ENCODE measurements at regions not wholly inside any gene's neighbourhood (a gene's known extent, or its start where the extent isn't known, plus 50 kb on each side); places are given as distances from the start of the nearest gene placed in this dataset.

DNA sequence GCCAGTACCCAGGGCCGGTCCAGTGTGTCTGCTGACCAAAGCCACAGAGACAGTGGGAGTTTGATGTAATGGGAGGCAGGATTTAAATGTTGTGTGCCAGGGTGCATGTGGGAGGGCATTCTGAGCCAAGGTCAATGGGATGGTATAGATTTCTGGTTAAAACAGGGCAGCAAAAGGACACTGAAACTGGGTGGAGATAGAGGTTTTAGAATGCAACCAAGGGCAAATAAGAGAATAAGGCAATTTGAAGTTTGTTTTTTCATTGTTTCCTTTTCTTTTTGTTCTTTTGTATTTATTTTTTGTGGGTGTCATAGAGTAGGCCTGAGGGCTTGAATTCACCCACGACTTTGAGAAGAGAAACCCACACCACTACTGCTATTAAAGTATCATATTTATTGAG is 65.5 kb upstream of the CLINT1 start:
- H3K27me3 Mint-ChIP-seq: peaks cover 5% of the 10 kb centered on the region
- H3K9me3 Mint-ChIP-seq (ENCODE audit: low read depth): no peaks in the 10 kb centered on the region
- no peak for TF ChIP-seq CTCF (IDR thresholded peaks at IDR 0.05; ENCODE audit: unreplicated experiment)
- no peak for DNase-seq (ENCODE audit: low spot score, unreplicated experiment)
- H3K36me3 Mint-ChIP-seq (ENCODE audit: insufficient read depth): no peaks in the 10 kb centered on the region
- H3K4me3 Mint-ChIP-seq (ENCODE audit: low read depth): no peak overlapping the region
- H3K27ac Mint-ChIP-seq: no peak overlapping the region
- peaks cover 33% of the 10 kb centered on the region for H3K4me1 Mint-ChIP-seq (ENCODE audit: low read depth)

DNA sequence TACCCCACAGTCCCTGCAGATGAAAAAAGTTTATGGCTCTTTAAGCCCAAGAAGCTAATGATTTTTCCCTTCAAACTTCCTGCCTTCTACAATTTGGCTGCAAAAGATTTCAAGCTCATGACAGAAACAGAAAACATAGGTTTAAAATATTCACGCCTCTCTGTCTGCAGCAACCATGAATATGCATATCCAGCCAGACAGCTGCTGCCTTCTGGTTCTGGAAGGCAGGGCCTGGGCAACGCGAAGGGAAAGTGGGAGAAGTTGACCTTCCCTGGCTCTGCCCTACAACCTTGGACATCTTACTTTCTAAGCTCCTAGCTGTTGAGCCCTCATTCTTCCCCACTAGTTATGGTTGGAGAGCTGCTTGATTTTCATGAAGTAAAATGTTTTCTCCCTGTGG is 64.8 kb upstream of the CLINT1 start:
- Mint-ChIP-seq H3K27ac (no peak overlapping the region), H3K9me3 (ENCODE audit: low read depth) (no peaks in the 10 kb centered on the region), H3K36me3 (ENCODE audit: insufficient read depth) (no peaks in the 10 kb centered on the region), H3K27me3 (peaks cover 8% of the 10 kb centered on the region), H3K4me1 (ENCODE audit: low read depth) (peaks cover 41% of the 10 kb centered on the region), H3K4me3 (ENCODE audit: low read depth) (no peak overlapping the region)
- no peak for TF ChIP-seq CTCF (IDR thresholded peaks at IDR 0.05; ENCODE audit: unreplicated experiment)
- DNase-seq (ENCODE audit: low spot score, unreplicated experiment): no peak

- H3K4me1 Mint-ChIP-seq (ENCODE audit: low read depth): peaks cover 48% of the 10 kb centered on the region
- no peak for TF ChIP-seq CTCF (IDR thresholded peaks at IDR 0.05; ENCODE audit: unreplicated experiment)
Observed at GRCh38 chr5:157922026-157922425, 63.1 kb upstream of the CLINT1 start.

GRCh38 chr5:157920828-157921170 is 61.9 kb upstream of the CLINT1 start:
- H3K27me3 Mint-ChIP-seq: peaks cover 8% of the 10 kb centered on the region
- H3K9me3 Mint-ChIP-seq (ENCODE audit: low read depth): no peaks in the 10 kb centered on the region
- no peaks in the 10 kb centered on the region for H3K36me3 Mint-ChIP-seq (ENCODE audit: insufficient read depth)
- H3K4me3 Mint-ChIP-seq (ENCODE audit: low read depth): no peak overlapping the region
- TF ChIP-seq CTCF (IDR thresholded peaks at IDR 0.05; ENCODE audit: unreplicated experiment): no peak
- H3K4me1 Mint-ChIP-seq (ENCODE audit: low read depth): peaks cover 37% of the 10 kb centered on the region
- H3K27ac Mint-ChIP-seq: no peak overlapping the region
- no peak for DNase-seq (ENCODE audit: low spot score, unreplicated experiment)

More at GRCh38 chr5:157922026-157922425, 63.1 kb upstream of the CLINT1 start:
- Mint-ChIP-seq H3K4me3 (ENCODE audit: low read depth) (no peak overlapping the region), H3K36me3 (ENCODE audit: insufficient read depth) (no peaks in the 10 kb centered on the region), H3K9me3 (ENCODE audit: low read depth) (no peaks in the 10 kb centered on the region), H3K27me3 (peaks cover 8% of the 10 kb centered on the region), H3K27ac (no peak overlapping the region)
- no peak for DNase-seq (ENCODE audit: low spot score, unreplicated experiment)

DNA sequence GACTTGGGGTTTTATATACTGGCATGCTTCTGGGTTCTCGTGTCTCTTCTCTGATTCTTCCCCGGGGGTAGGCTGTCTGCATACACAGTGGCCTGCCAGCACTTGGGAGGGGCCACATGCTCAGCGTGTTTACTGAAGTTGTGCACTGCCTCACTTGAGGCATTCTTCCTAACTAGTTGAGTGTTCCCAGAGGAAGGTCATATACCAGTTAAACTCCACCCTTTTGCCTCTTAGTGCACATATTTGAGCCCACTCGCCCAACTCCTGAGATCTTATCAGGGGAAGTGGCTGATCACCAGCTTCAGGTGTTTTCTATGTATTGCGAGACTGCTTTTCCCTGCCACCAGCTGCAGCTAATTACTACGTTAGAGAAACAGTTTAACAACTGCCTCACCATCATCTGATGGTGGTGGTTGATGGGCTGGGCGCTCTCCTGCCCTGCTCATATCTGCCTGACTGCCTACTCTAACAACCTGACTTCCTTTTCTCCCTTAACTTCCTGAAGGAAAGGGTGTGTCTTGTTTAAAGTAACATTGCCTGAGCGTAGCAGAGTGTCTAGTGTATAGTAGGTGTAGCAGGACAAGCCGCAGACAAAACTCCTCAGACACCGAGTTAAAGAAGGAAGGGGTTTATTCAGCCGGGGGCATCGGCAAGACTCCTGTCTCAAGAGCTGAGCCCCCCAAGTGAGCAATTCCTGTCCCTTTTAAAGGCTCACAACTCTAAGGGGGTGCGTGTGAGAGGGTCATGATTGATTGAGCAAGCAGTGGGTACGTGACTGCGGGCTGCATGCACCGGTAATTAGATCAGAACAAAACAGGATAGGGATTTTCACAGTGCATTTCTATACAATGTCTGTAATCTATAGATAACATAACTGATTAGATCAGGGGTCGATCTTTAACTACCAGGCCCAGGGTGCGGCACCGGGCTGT is 60.1 kb upstream of the CLINT1 start:
- TF ChIP-seq CTCF (IDR thresholded peaks at IDR 0.05; ENCODE audit: unreplicated experiment): no peak
- H3K36me3 Mint-ChIP-seq (ENCODE audit: insufficient read depth): no peaks in the 10 kb centered on the region

More for the DNA sequence above, 60.1 kb upstream of the CLINT1 start:
- H3K9me3 Mint-ChIP-seq (ENCODE audit: low read depth): no peaks in the 10 kb centered on the region
- peaks cover 8% of the 10 kb centered on the region for H3K27me3 Mint-ChIP-seq
- peak overlapping the region; percentile 12 for H3K4me3 Mint-ChIP-seq (ENCODE audit: low read depth)
- H3K27ac Mint-ChIP-seq: no peak overlapping the region
- no peak for DNase-seq (ENCODE audit: low spot score, unreplicated experiment)
- peaks cover 40% of the 10 kb centered on the region for H3K4me1 Mint-ChIP-seq (ENCODE audit: low read depth)
